Coronary artery (tissue), 2 donors: ENCODE measurements at regions not wholly inside any gene's neighbourhood (a gene's known extent, or its start where the extent isn't known, plus 50 kb on each side); places are given as distances from the start of the nearest gene placed in this dataset.

Experiments used
- DNase-seq: peaks from one replicate; pipeline ENCODE4 v3.0.0-alpha.2; 2017; ENCODE audit warnings: low spot score
- H3K27ac ChIP-seq, 2 donors: fragments of 200-600 bp; sonication (generic); one replicate each; pipeline ENCODE4 v1.5.1; 2016 to 2019
- H3K4me3 ChIP-seq: fragments of 200-600 bp; sonication (generic); 2 replicates; pipeline ENCODE4 v1.5.1; 2016; ENCODE audit warnings: mild to moderate bottlenecking, moderate library complexity
- CTCF ChIP-seq: fragments of 200-600 bp; sonication (generic); IDR thresholded peaks from one replicate; pipeline ENCODE4 v1.5.1; 2019; ENCODE audit warnings: antibody characterized with exemption

GRCh38 chr7:152986376-152986775, 226.8 kb downstream of the ACTR3B start:
- H3K4me3 ChIP-seq: no peak overlapping the region
- no peak overlapping the region for H3K27ac ChIP-seq
- no peak for TF ChIP-seq CTCF
- DNase-seq: no peak

GRCh38 chr7:152987656-152988055, 228.1 kb downstream of the ACTR3B start:
- no peak overlapping the region for H3K4me3 ChIP-seq
- TF ChIP-seq CTCF: no peak
- no peak for DNase-seq
- no peak overlapping the region for H3K27ac ChIP-seq

- H3K4me3 ChIP-seq: no peak overlapping the region
- no peak overlapping the region for H3K27ac ChIP-seq
- no peak for TF ChIP-seq CTCF
- DNase-seq: no peak
Observed at GRCh38 chr7:152989889-152990380, 230.4 kb downstream of the ACTR3B start.

GRCh38 chr7:152998420-152998819, 238.9 kb downstream of the ACTR3B start:
- H3K27ac ChIP-seq: no peak overlapping the region
- H3K4me3 ChIP-seq: no peak overlapping the region
- no peak for TF ChIP-seq CTCF
- DNase-seq: no peak

- TF ChIP-seq CTCF: no peak
- Histone ChIP-seq H3K27ac (no peak overlapping the region), H3K4me3 (no peak overlapping the region)
- no peak for DNase-seq
Observed at GRCh38 chr7:153002115-153002514, 242.6 kb downstream of the ACTR3B start.

GRCh38 chr7:153002572-153002971, 243.0 kb downstream of the ACTR3B start:
- no peak overlapping the region for H3K4me3 ChIP-seq
- H3K27ac ChIP-seq: no peak overlapping the region
- DNase-seq: no peak
- TF ChIP-seq CTCF: no peak

- H3K4me3 ChIP-seq: no peak overlapping the region
- no peak overlapping the region for H3K27ac ChIP-seq
- no peak for TF ChIP-seq CTCF
- DNase-seq: no peak
Observed at GRCh38 chr7:153004341-153004740, 244.8 kb downstream of the ACTR3B start.
